ENCODE measurements at regions not wholly inside any gene's neighbourhood (a gene's known extent, or its start where the extent isn't known, plus 50 kb on each side); places are given as distances from the start of the nearest gene placed in this dataset.

DNA sequence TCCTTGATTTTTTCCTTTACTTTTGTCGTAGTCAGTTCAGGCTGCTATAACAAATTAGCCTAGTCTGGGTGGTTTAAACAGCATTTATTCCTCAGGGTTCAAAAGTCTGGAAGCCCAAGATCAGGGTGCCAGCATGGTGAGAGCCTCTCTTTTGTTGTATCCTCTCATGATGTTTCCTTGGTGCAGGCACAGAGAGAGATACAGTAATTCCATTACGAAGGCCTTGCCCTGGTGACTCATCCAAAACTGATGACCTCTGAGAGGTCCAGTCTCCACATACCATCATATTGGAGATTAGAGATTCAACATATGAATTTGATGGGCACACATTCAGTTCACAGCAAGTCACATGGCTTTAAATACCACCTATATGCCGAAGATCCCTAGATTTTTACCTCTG lies 253.8 kb downstream of the CYRIA start:
- H3K27me3 ChIP-seq = no peaks in the 10 kb centered on the region
- intact Hi-C loops (cut with DNase I) = no loop called here
- no peaks in the 10 kb centered on the region for H3K9me3 ChIP-seq (replicated peaks in 1 of 3)
- no peaks in the 10 kb centered on the region for H3K4me1 ChIP-seq (replicated peaks in 1 of 2)
- no peaks in the 10 kb centered on the region for H3K36me3 ChIP-seq (replicated peaks in 1 of 2)
- TF ChIP-seq, protein P1, sequence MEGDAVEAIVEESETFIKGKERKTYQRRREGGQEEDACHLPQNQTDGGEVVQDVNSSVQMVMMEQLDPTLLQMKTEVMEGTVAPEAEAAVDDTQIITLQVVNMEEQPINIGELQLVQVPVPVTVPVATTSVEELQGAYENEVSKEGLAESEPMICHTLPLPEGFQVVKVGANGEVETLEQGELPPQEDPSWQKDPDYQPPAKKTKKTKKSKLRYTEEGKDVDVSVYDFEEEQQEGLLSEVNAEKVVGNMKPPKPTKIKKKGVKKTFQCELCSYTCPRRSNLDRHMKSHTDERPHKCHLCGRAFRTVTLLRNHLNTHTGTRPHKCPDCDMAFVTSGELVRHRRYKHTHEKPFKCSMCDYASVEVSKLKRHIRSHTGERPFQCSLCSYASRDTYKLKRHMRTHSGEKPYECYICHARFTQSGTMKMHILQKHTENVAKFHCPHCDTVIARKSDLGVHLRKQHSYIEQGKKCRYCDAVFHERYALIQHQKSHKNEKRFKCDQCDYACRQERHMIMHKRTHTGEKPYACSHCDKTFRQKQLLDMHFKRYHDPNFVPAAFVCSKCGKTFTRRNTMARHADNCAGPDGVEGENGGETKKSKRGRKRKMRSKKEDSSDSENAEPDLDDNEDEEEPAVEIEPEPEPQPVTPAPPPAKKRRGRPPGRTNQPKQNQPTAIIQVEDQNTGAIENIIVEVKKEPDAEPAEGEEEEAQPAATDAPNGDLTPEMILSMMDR (IDR thresholded peaks at IDR 0.05) = no peak
- TF ChIP-seq POLR2A (IDR thresholded peaks at IDR 0.05) = no peak
- WGBS, 4 donors = 79 to 89% (median 83%) methylated on average over 3 of the region's 3 CpGs
- H3K4me3 ChIP-seq = no peak overlapping the region
- DNase-seq = no peak
- no peak overlapping the region for H3K27ac ChIP-seq

DNA sequence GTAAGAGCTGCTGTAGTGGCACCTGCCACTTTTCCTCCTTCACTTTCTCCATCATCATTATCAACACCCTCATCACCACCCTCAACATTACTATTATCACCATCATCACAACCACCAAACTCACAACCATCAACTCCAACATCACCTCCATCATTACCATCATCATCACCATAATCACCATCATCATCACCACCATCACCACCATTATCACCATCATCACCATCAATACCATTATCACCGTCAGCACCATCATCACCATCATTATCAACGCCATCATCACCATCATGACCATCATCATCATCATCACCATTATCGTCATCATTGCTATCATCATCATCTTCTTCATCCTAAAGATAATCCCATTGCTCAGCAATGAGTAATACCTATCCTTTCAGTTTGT lies 255.8 kb downstream of the CYRIA start:
- TF ChIP-seq POLR2A (IDR thresholded peaks at IDR 0.05) = no peak
- TF ChIP-seq, protein P1 (IDR thresholded peaks at IDR 0.05) = no peak
- H3K27me3 ChIP-seq = no peaks in the 10 kb centered on the region
- no peaks in the 10 kb centered on the region for H3K9me3 ChIP-seq (replicated peaks in 1 of 3)
- H3K36me3 ChIP-seq (replicated peaks in 1 of 2) = no peaks in the 10 kb centered on the region
- WGBS, 4 donors = 85 to 97% (median 92%) methylated on average over 3 of the region's 3 CpGs
- no peak overlapping the region for H3K27ac ChIP-seq
- H3K4me3 ChIP-seq = no peak overlapping the region
- intact Hi-C loops (cut with DNase I) = no loop called here
- DNase-seq = no peak
- H3K4me1 ChIP-seq (replicated peaks in 1 of 2) = no peaks in the 10 kb centered on the region

DNA sequence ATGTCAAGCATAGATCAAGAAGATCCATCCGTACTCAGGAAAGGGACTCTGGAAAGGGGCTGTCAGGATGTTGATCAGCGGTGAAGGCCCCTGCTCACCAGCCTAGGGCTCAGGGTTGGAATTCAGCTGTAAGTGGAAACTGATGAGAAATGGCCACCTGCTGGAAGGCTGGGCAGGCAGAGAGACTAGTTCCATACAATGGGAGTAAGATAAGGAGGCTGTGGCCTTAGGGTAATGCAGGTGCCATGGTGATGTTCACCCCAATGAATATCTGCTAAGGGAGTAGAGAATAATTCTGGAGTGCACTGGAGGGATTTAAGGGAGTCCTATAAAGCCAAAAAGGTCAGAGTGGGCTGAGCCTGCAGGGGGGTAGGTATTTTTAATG lies 256.6 kb downstream of the CYRIA start:
- Histone ChIP-seq H3K27me3 (no peaks in the 10 kb centered on the region), H3K9me3 (replicated peaks in 1 of 3) (no peaks in the 10 kb centered on the region), H3K4me3 (no peak overlapping the region), H3K27ac (no peak overlapping the region), H3K4me1 (replicated peaks in 1 of 2) (no peaks in the 10 kb centered on the region), H3K36me3 (replicated peaks in 1 of 2) (no peaks in the 10 kb centered on the region)
- intact Hi-C loops (cut with DNase I) = no loop called here
- DNase-seq = no peak
- TF ChIP-seq, protein P1 (IDR thresholded peaks at IDR 0.05) = no peak
- TF ChIP-seq POLR2A (IDR thresholded peaks at IDR 0.05) = no peak
- WGBS, 4 donors = 67 to 94% (median 82%) methylated on average over 2 of the region's 2 CpGs

DNA sequence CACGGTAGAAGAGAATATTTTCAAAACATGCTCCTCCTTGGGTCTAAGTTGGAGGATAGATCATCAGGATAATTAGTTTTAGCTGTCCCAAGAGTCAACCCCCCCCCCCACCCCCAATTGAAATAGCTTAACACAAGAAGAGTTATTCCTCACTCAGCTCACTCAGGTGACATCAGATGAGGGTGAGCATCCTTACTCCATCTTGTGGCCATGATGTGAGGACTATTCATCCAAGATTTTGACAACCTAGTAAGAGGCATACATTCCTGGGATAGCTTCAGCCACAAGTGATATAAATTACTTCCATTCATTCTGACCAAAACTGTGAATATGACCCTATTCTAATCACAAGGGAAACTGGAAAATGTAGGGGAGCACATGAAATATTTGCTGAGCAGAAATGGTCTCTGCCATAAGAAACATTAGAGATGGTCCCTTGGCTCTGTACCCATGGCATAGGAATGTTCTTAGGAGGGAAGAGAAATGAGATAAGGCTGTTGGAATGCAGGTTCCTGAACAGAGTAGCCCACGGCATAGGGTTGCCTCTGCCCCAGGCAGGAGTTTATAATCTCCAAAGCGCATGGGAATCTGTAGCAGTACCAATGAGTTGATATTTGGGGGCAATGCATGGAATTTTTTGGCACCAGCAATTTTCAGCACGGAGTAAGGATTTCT lies 257.2 kb downstream of the CYRIA start:
- no peaks in the 10 kb centered on the region for H3K9me3 ChIP-seq (replicated peaks in 1 of 3)
- no peaks in the 10 kb centered on the region for H3K36me3 ChIP-seq (replicated peaks in 1 of 2)
- WGBS, 4 donors = 53 to 74% (median 71%) methylated on average over 4 of the region's 4 CpGs
- intact Hi-C loops (cut with DNase I) = no loop called here
- H3K4me1 ChIP-seq (replicated peaks in 1 of 2) = no peaks in the 10 kb centered on the region
- TF ChIP-seq POLR2A (IDR thresholded peaks at IDR 0.05) = no peak
- TF ChIP-seq, protein P1 (IDR thresholded peaks at IDR 0.05) = no peak
- H3K4me3 ChIP-seq = no peak overlapping the region
- no peak for DNase-seq
- no peaks in the 10 kb centered on the region for H3K27me3 ChIP-seq
- H3K27ac ChIP-seq = no peak overlapping the region
